T-helper 2 cell treated with Interferon-gamma antibody and Interleukin-4, amounts not matched to agents 100 ng/mL and 5 ng/mL, for 36 hours (primary cell): ENCODE measurements at regions not wholly inside any gene's neighbourhood (a gene's known extent, or its start where the extent isn't known, plus 50 kb on each side); places are given as distances from the start of the nearest gene placed in this dataset.
"Not testable (repeated sequence)": the region's sequence is repeated elsewhere in the genome, so short reads cannot be mapped to it uniquely, and the experiment has no call there.

ENCODE experiments used
- intact Hi-C: fragments of 100-400 bp; cut with micrococcal nuclease; formaldehyde crosslinking; loops from one replicate; pipeline ENCODE4 v1.15.1; 2023

DNA sequence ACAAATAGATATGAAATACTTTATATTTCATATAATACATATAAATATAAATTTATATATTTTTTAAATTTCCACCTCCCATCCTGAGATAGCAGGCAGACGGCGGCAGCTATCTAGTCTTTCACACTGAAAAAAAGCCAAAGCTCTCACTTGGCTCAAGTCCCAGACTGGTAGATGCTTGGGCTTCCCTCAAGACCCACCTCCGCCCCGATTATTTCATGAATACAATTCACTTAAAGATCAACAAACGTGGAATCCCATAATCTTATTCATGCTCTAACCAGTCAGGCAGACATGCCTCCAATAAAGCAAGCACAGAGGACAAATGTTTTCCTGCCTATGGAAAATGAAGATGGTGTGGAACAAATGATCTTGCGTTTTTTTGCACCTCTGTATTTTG is 275.9 kb upstream of the NR2F2 start:
- intact Hi-C loops: no loop called here

DNA sequence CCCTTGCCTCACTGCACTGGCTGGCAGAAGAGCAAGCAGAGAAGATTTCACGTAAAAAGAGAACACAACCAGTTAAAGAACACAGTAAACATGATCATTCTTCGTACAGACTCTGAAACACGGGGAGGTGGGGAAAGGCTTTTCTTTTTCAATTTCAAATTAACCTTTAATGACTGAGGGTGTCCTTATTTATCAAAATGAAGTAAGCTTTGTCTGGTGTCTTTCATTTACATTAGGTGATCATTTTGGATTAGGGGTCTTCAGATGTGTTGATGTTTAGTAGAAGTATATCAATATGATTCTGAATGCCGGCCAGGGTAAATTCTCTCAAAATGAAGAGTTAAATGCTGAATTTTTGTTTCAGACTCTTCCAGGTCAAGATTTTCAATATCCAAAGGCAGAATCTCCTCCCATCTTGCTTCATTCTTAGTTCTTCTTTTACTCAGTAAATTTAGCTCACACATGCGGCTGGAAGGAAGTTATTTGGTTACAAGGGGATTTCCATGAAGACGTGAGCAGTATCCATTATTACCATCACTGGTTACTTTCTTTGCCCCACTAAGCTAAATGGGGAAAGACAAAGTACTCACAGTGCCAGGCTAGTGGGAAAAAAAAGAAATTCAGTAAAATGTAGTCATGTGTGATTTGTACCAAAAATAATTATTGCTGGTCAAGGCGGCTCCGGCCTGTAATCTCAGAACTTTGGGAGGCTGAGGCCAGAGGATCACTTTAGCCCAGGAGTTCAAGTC is 272.2 kb upstream of the NR2F2 start:
- intact Hi-C loops: no loop called here

GRCh38 chr15:96058852-96059103 is 271.7 kb upstream of the NR2F2 start:
- intact Hi-C loops: not testable (repeated sequence)

DNA sequence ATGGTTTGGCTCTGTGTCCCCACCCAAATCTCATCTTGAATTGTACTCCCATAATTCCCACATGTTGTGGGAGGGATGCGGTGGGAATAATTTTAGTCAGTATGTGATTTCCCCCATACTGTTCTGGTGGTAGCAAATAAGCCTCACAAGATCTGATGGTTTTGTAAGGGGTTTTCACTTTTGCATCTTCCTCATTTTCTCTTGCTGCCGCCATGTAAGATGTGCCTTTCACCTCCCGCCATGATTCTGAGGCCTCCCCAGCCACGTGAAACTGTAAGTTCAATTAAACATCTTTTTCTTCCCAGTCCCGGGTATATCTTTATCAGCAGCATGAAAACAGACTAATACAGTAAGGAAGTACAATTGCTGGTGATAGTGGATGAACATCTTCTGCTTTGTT is 269.9 kb upstream of the NR2F2 start:
- intact Hi-C loops: not testable (repeated sequence)

DNA sequence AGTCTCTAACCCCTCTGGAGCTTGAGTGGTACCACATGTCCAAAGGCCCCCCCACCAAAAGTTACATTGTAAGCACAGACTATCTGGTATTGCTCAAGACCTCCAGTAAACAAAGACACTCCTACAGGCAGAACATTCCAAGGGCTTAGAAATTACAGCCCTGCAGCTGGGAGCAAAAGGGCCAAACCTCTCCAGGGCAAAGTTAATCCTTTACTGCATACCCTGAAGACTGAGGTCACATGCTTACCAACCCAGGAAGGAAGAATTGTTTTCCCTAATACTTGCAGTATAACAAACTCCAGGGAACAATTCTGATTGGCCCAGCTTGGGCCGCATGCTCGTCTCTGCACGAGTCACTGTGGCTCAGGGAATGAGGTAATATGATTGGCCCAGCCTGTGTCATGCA is 266.1 kb upstream of the NR2F2 start:
- intact Hi-C loops: no loop called here

DNA sequence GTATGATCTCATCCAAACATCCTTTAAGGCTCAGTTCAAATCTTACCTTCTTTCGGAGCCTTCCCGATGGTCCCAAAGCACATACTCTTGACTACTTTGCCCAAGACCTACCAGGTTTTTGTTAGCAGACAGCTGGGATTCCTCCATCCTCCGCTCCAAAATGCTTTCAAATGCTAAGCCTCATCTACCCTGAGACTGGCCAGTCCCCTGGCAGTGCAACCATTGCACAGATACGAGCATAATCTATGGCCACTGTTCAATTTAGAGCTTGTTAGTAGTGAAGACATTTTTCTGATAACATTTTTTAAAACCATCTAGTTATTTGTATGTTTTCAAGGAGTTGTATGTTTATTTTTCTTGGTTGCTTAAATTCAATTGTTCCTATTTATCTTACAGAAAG is 264.4 kb upstream of the NR2F2 start:
- intact Hi-C loops: no loop called here

DNA sequence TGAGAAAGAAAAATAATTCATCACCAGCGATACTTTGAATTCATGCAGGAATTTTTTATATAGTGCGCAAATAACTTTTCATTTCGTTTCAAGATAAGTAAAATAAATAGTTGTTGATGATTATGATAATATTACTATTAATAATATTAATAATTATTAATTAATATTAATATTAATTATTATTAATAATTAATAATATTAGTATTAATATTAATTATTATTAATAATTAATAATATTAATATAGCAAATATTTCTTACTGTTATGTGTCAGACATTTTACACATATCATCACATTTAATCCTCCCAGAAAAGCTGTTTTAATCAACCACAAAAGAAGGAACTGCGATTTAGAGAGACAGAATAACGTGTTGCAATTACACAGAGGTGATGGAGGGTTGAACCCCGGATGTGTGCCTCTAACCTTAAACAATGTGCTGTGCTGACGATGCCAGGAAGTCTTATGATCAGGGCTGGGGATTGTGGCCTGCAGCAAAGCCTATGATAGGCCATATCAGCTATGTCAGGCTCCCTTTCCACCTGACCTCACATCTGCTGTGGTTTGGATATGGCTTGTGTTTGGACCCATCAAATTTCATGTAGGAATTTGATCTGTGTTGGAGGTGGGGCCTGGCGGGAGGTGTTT is 263.5 kb upstream of the NR2F2 start:
- intact Hi-C loops: no loop called here

GRCh38 chr15:96067677-96068076 is 262.8 kb upstream of the NR2F2 start:
- intact Hi-C loops: no loop called here

GRCh38 chr15:96068897-96069296 is 261.6 kb upstream of the NR2F2 start:
- intact Hi-C loops: no loop called here

DNA sequence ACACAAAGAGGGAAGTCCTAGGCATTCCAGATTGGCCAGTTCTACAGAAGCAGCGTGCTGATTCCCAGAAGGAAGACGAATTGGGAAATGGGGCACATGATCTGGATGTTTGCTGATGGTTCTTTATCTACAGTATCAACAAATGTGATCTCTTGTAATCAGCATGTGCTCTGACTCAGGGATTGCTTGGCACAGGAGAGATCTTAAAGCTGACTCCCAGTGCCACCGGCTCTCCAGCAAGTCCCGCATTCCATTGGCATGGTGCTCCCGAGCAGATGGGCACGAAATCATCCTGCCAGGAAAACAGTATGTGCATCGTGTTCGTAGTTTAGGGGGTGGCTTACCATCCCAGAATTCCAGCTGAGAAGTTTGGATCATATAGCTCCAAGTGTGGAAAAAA is 259.9 kb upstream of the NR2F2 start:
- intact Hi-C loops: no loop called here

- intact Hi-C loops: no loop called here
Measured at GRCh38 chr15:96072821-96073220, 257.7 kb upstream of the NR2F2 start.

DNA sequence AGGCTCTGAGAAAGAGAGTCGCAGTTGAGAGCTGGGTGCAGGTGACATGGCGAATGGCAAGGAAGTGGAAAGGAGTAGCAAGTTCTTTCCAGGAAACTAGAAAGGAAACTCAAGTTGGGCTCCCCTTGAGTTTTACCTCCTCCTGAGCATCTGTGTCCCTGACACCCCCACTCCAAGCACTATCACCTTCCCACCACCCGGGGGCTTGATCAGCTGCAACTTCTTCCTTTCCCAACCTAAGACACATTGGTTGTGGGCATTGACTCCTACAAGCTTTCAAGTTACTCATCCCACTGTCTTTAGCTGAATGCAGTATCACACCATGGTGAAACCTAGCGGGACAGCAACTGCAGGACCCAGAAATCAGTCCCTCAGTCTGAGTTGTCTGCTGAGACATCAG is 256.6 kb upstream of the NR2F2 start:
- intact Hi-C loops: no loop called here

- intact Hi-C loops: no loop called here
Measured at GRCh38 chr15:96075895-96076294, 254.6 kb upstream of the NR2F2 start.

DNA sequence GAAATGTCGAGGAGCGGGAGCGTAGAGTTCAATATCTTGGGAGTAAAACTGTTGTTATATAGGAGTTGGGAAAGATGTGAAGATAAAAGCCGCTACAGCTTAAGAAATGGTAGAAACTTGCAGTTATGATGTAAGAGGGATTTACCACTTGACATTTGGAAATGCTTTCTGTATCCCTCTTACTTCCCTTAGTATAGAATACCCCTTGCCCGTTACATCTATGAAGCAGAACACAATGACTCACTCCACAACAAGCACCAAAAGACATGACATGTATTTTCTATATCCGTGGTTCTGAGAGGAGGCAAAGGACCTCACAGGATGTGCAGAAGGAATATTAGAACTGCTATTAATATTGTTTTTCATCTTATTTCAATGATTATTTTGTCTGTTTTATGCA is 254.2 kb upstream of the NR2F2 start:
- intact Hi-C loops: no loop called here

- intact Hi-C loops: no loop called here
Measured at GRCh38 chr15:96079041-96079440, 251.5 kb upstream of the NR2F2 start.

GRCh38 chr15:96079882-96080281 is 250.6 kb upstream of the NR2F2 start:
- intact Hi-C loops: no loop called here

- intact Hi-C loops: no loop called here
Measured at GRCh38 chr15:96086164-96086563, 244.3 kb upstream of the NR2F2 start.

DNA sequence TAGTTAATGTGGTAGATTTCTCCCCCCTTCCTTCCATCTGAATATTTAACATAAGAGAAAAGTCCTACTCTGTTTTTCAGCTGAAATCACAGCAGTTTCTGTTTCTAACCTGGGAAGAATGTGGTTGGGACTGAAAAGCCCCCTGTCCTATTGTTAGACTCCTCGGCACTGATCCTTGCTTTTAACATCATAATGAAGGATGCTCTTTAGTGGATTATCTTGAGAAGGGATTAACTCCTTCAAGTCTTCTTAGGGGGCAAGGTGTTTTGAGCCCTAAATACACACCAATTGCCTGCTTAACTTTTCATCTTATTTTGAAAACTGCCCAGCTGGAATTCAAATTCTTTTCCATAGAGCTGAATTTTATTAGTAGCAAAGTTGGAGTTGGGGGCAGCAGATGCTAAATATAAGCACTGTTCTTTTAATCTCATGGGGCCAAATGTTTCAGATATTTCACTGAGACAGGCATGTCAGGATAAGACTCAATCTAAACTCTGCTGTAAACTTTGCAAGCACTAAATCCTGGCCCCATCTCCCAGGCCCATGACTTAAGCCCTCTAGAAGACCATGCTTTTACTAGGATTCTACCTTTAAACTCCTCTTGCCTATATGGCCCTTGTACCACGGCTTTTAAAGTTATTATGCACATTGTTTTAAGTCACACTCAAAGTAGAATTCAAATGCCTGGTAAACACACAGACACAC is 243.2 kb upstream of the NR2F2 start:
- intact Hi-C loops: no loop called here

DNA sequence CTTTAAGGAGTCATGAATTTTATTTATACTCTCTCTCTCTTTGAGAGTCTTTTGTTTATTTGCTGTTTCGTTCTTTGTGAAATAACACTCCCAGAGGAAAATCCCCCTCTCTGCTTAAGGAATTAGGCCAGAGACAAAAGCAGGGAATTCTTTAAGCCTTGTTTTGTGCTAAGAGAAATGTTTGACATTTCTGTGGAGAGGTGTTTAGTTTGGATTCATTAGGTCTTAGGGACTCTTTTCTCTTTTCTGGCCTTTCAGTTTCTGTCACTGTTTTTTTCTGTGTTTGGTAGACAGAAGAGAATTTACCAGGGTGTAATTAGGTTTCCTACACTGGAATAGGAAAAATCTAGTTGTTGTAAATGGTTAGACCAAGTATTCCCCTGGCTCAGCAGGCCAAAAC is 241.8 kb upstream of the NR2F2 start:
- intact Hi-C loops: no loop called here

- intact Hi-C loops: no loop called here
Measured at GRCh38 chr15:96089405-96090058, 241.0 kb upstream of the NR2F2 start.

DNA sequence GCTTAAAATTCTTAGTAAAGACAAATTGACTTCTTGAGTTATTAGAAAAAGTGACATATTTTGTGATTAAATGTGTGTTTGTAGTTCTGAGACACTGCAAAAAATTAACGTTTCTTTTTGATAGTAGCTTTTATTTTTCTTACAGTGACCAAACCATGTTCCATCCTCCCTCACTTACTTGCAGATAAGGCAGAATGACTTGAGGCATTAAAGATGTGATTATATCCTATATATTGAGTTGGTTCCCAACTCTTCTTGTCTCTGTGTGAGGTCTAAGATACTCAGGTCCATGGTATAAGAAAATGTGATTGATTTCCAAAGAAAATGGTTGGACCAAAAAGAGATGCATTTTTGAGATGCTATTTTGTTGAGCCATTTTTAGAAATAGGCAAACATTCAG is 238.3 kb upstream of the NR2F2 start:
- intact Hi-C loops: no loop called here

DNA sequence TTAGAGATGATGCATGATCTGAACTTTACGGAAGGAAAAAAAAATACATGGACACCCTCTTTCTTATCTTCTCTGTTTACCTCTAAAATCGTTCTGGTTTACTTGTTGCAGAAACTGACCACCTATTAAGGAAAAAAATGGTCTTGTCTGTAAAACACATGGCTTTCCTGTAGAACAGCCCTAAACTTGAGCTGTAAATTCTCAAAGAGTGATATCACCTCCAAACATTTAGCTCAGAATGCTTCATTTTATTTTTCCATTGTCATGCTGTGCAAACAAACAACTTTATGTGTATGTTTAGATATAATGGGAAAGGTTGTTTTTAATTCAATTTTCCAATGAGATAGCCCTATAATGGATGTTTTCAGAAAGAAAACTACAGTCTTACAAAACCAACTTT is 237.4 kb upstream of the NR2F2 start:
- intact Hi-C loops: no loop called here
